GM19023 (cell line): ENCODE measurements at regions not wholly inside any gene's neighbourhood (a gene's known extent, or its start where the extent isn't known, plus 50 kb on each side); places are given as distances from the start of the nearest gene placed in this dataset.
A peak's percentile ranks its signal among the peaks of the same experiment; 100 is the strongest.

ENCODE experiments used
- ATAC-seq: cut with Tn5 transposase; IDR thresholded peaks from one replicate; pipeline ENCODE4 v1.9.1; 2021; ENCODE audit warnings: mild to moderate bottlenecking, moderate library complexity; ENCODE audit not compliant: unreplicated experiment

DNA sequence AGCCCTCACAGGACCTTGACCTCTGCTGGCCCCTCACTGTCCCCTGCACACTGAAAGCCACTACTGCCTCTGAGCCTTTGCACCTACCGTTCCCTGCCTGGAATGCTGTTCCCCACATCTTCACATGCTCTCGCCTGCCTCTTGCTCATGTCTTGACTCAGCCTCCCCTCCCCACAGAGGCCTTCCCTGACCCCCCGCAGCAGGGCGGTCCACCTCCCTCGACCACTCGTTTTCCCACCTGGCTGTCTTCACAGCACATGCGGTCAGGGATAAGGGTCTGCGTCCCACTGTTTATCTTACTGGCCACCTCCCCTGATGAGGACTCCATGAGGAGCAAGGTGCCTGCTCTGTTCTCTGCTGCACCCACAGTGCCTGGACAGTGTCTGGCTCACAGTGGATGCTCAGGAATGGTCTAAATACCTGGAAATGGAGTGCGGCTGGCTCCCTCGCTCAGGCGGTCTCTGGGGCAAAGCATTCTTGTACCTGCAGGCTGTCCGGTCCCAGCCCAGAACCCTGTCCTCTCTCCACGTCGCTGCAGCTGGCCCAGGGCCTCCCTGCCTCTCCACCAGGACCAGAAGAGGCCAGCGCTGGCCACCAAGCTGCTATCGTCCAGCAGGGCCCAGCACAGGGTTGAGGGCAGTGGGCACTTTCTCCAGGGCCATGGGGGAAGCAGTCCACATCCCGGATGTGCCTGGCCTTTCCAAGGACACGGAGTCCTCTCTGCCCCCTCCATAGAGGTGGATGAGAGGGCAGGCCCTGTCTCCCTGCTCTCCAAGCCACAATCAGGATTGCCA, 107.4 kb downstream of the NCOR2 start:
- ATAC-seq: no peak

- no peak for ATAC-seq
These were observed 108.2 kb downstream of the NCOR2 start for GRCh38 chr12:124458992-124459851.

DNA sequence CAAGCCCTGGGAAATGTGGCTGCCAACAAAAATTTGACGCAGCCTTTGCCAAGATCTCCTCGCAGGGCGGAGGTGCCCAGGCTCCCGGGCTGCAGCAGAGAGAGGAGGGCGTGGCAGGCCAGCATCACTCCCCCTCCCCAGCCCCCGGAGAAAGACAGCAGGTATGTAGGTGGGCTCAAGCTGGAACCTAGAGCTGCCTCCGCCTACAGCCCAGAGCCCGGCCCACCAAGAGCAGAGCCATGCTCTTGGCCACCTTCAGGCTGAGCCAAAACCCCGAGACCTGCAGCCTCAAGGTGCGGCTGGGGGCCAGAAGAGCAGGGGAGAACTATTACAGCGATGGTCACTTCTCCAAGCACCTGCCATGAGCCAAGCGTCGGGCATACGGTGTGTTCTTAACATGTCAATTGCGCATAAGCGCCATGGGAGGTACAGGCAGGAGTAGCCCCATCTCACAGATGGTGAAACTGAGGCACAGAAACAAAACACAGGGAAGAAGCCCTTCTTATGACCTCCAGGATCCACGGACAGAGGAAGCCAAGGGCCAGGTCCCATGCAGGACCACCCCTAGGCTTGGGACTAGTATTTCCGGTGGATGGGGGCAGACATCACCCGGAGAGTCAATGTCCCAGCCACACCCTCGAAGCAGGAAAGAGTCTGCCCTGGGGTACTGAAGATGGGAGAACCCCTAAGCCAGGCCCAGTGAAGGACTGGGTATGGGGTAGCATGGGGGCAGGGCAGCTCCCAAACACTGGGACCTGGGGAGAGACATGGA, 109.0 kb downstream of the NCOR2 start:
- ATAC-seq: no peak

GRCh38 chr12:124457287-124458219, 109.9 kb downstream of the NCOR2 start:
- ATAC-seq: peak; percentile 30

DNA sequence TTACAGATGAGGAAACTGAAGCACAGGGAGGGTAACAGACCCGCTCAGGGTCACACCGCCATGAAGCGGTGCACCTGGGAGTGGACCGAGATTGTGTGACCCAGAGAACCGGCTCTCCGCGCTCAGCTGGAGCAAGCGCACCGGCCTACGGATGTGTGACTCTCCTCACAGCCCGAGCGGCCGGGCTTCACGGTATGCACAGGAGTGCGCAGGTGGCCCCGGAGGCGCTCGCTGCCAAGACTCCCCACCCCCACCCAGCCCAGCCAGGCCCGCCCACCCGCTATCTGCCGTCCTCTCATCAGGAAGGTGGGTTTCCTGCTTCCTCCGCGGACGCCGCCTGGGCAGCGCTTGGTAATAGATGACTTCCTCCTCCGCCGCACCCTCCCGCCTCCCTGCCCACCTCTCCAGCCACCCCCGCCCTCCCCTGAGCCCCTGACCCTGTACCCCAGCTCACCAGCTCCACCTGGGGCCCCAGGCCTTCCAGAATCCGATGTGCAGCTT, 110.7 kb downstream of the NCOR2 start:
- ATAC-seq: no peak

- no peak for ATAC-seq
These were observed 111.2 kb downstream of the NCOR2 start for GRCh38 chr12:124456133-124456651.

GRCh38 chr12:124455336-124455735, 112.1 kb downstream of the NCOR2 start:
- no peak for ATAC-seq

GRCh38 chr12:124454735-124455134, 112.7 kb downstream of the NCOR2 start:
- ATAC-seq: no peak

DNA sequence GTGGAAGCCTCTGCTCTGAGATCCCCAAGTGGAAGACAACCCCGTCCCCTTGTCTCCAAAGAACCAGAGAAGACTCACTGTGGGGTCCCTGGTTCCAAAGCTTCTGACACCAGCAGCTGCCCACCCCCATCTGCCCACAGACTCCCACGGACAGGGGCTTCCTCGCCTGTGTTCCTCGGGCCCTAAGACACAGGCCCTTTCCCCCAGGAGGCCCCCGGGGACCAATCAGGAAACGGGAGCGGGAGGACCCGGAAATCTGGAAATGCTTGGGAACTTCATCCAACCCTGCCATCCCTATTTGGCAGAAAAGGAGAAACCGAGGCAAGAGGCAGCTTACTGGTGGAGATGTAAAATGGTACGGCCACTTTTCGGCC, 113.1 kb downstream of the NCOR2 start:
- ATAC-seq: no peak

- ATAC-seq: peak; percentile 72
These were observed 113.7 kb downstream of the NCOR2 start for GRCh38 chr12:124453419-124454351.

- ATAC-seq: no peak
These were observed 114.7 kb downstream of the NCOR2 start for GRCh38 chr12:124452576-124453331.

- ATAC-seq: no peak
These were observed 115.7 kb downstream of the NCOR2 start for GRCh38 chr12:124451637-124452243.

GRCh38 chr12:124451016-124451415, 116.4 kb downstream of the NCOR2 start:
- no peak for ATAC-seq

GRCh38 chr12:124450376-124450750, 117.0 kb downstream of the NCOR2 start:
- ATAC-seq: no peak

- ATAC-seq: no peak
These were observed 117.6 kb downstream of the NCOR2 start for GRCh38 chr12:124449623-124450375.

- ATAC-seq: no peak
These were observed 118.3 kb downstream of the NCOR2 start for GRCh38 chr12:124448955-124449622.
